ENCODE measurements at regions not wholly inside any gene's neighbourhood (a gene's known extent, or its start where the extent isn't known, plus 50 kb on each side); places are given as distances from the start of the nearest gene placed in this dataset.

DNA sequence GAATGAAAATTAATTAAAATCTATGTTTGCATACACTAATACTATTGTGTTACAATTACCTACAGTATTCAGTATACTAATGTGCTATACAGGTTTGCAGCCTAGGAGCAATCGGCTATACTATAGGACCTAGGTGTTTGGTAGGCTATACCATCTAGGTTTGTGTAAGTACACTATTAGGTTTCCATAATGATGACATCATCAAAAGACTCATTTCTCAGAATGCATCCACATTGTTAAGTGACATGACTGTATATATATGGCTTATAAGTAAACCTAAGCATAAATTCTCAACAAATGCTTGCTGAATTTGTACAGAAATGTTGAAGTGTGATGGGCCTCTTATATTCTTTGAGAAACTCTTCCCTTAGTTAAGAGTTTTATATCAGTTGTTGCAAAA is 206.5 kb upstream of the ZWINT start:
- H3K18ac ChIP-seq (ENCODE audit: low read length) = no peak overlapping the region
- H3K23ac ChIP-seq (ENCODE audit: low read length) = no peak overlapping the region
- no peak overlapping the region for H2BK12ac ChIP-seq (ENCODE audit: low read length)
- H2BK120ac ChIP-seq (ENCODE audit: insufficient read depth, low read length, poor library complexity) = no peak overlapping the region
- no peak overlapping the region for H4K91ac ChIP-seq (ENCODE audit: low read depth, low read length)
- H3K27ac ChIP-seq (ENCODE audit: low read depth, low read length) = no peak overlapping the region
- no peak overlapping the region for H2BK5ac ChIP-seq (ENCODE audit: low read depth, low read length, poor library complexity)
- peaks cover 6% of the 10 kb centered on the region for H3K9me3 ChIP-seq (ENCODE audit: insufficient read depth, low read depth, low read length)
- no peak overlapping the region for H3K4me2 ChIP-seq (ENCODE audit: low read length)
- H3K79me2 ChIP-seq (ENCODE audit: control insufficient read depth, insufficient read depth, low read length, poor library complexity) = no peaks in the 10 kb centered on the region
- H3K79me1 ChIP-seq (ENCODE audit: low read length) = no peaks in the 10 kb centered on the region
- H4K8ac ChIP-seq (ENCODE audit: low read depth, low read length) = no peak overlapping the region
- no peak overlapping the region for H2AFZ ChIP-seq (ENCODE audit: insufficient read depth, low read length, poor library complexity)
- H2AK5ac ChIP-seq (ENCODE audit: low read length) = no peak overlapping the region
- H3K4me1 ChIP-seq (ENCODE audit: control insufficient read depth in 1 of 2, insufficient read depth in 2 of 2, low read length in 2 of 2) = no peaks in the 10 kb centered on the region
- no peaks in the 10 kb centered on the region for H3K27me3 ChIP-seq (ENCODE audit: insufficient read depth, low read length)
- no peak for DNase-seq
- no peak overlapping the region for H3K4me3 ChIP-seq (ENCODE audit: low read depth, low read length)
- no peak overlapping the region for H3K14ac ChIP-seq (ENCODE audit: low read length)
- H3K36me3 ChIP-seq (ENCODE audit: control insufficient read depth in 1 of 2, insufficient read depth in 2 of 2, low read length in 2 of 2) = no peaks in the 10 kb centered on the region
- no peak overlapping the region for H3K9ac ChIP-seq (ENCODE audit: low read length)
- H3K4ac ChIP-seq (ENCODE audit: low read depth, low read length) = no peak overlapping the region
- no CpG with 5 or more reads among the region's 1 CpG for WGBS (ENCODE audit: extremely low coverage, insufficient coverage, insufficient read length)
- no peak overlapping the region for H4K12ac ChIP-seq (ENCODE audit: low read depth, low read length)

DNA sequence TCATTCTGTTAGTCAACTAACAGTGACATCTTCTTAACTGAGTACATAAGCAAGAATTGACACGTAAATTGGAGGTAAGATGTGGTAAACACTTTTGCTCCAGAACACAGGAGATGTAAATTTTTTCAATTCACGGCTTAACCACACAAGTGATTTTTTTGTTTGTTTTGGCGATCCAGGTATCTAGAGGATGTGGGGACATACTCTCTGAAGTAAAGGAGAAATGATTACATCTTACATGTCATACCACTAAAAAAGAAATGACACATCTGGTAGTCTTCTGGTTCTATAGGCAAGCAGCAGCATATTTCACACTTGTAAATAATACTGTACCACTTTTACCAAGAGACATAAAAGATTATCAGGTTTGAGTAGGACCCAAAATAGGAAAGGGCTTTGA is 200.3 kb upstream of the ZWINT start:
- Histone ChIP-seq H3K79me1 (ENCODE audit: low read length) (no peaks in the 10 kb centered on the region), H3K9ac (ENCODE audit: low read length) (no peak overlapping the region), H2BK12ac (ENCODE audit: low read length) (no peak overlapping the region), H2AK5ac (ENCODE audit: low read length) (no peak overlapping the region), H3K36me3 (ENCODE audit: control insufficient read depth in 1 of 2, insufficient read depth in 2 of 2, low read length in 2 of 2) (no peaks in the 10 kb centered on the region), H2BK5ac (ENCODE audit: low read depth, low read length, poor library complexity) (no peak overlapping the region), H3K4ac (ENCODE audit: low read depth, low read length) (no peak overlapping the region), H3K23ac (ENCODE audit: low read length) (no peak overlapping the region), H4K12ac (ENCODE audit: low read depth, low read length) (no peak overlapping the region), H4K8ac (ENCODE audit: low read depth, low read length) (no peak overlapping the region), H4K91ac (ENCODE audit: low read depth, low read length) (no peak overlapping the region), H2BK120ac (ENCODE audit: insufficient read depth, low read length, poor library complexity) (no peak overlapping the region), H2AFZ (ENCODE audit: insufficient read depth, low read length, poor library complexity) (no peak overlapping the region), H3K79me2 (ENCODE audit: control insufficient read depth, insufficient read depth, low read length, poor library complexity) (no peaks in the 10 kb centered on the region), H3K4me3 (ENCODE audit: low read depth, low read length) (no peak overlapping the region), H3K27ac (ENCODE audit: low read depth, low read length) (no peak overlapping the region), H3K18ac (ENCODE audit: low read length) (no peak overlapping the region), H3K4me1 (ENCODE audit: control insufficient read depth in 1 of 2, insufficient read depth in 2 of 2, low read length in 2 of 2) (no peaks in the 10 kb centered on the region), H3K14ac (ENCODE audit: low read length) (no peak overlapping the region), H3K9me3 (ENCODE audit: insufficient read depth, low read depth, low read length) (no peaks in the 10 kb centered on the region), H3K4me2 (ENCODE audit: low read length) (no peak overlapping the region), H3K27me3 (ENCODE audit: insufficient read depth, low read length) (no peaks in the 10 kb centered on the region)
- no peak for DNase-seq
- no CpG with 5 or more reads among the region's 3 CpGs for WGBS (ENCODE audit: extremely low coverage, insufficient coverage, insufficient read length)

DNA sequence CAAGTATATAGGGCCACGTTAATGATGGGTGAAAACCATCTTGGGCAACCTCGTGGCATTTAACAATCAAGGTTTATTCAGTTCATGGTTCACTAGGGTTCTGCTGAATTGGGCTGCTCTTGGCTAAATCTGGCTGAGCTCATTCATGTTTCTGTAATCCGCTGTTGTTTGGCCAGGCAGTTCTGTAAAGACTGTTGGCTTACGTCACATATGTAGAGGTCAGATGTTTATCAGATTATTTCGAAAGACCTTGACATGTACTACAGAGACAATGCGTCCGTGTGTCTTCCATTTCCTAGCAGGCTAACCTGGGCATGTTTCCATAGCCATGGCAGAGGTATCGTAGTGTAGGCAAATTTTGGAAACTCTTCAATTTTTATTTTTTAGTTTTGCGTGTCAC is 190.0 kb upstream of the ZWINT start:
- H4K8ac ChIP-seq (ENCODE audit: low read depth, low read length) = no peak overlapping the region

DNA sequence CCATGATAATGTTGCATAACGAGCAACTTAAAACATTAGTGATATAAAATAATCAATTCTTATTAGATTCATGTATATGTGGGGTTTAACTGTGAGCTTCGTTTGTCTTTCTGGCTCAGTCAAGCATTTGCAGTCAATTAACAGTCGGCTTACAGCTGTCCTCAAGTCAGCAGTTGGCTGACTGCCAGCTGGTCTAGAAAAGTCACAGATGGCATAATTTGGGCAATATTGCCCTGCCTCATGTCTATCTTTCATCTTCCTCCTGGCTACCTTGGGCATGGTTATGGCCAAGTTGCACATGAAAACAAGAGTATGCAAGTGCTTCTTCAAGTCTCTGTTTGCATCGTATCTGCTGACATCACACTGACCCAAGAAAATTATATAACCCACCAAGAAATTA is 186.1 kb upstream of the ZWINT start:
- Histone ChIP-seq H2BK12ac (ENCODE audit: low read length) (peak overlapping the region; percentile 89), H2BK5ac (ENCODE audit: low read depth, low read length, poor library complexity) (no peak overlapping the region), H3K4me2 (ENCODE audit: low read length) (no peak overlapping the region), H3K27ac (ENCODE audit: low read depth, low read length) (no peak overlapping the region), H3K79me2 (ENCODE audit: control insufficient read depth, insufficient read depth, low read length, poor library complexity) (no peaks in the 10 kb centered on the region), H3K18ac (ENCODE audit: low read length) (no peak overlapping the region), H4K8ac (ENCODE audit: low read depth, low read length) (peak overlapping the region; percentile 6), H2BK120ac (ENCODE audit: insufficient read depth, low read length, poor library complexity) (peak overlapping the region; percentile 52), H3K27me3 (ENCODE audit: insufficient read depth, low read length) (no peaks in the 10 kb centered on the region), H2AFZ (ENCODE audit: insufficient read depth, low read length, poor library complexity) (no peak overlapping the region), H3K9me3 (ENCODE audit: insufficient read depth, low read depth, low read length) (no peaks in the 10 kb centered on the region), H3K36me3 (ENCODE audit: control insufficient read depth in 1 of 2, insufficient read depth in 2 of 2, low read length in 2 of 2) (no peaks in the 10 kb centered on the region), H3K4ac (ENCODE audit: low read depth, low read length) (peak overlapping the region; percentile 19), H4K12ac (ENCODE audit: low read depth, low read length) (no peak overlapping the region), H3K4me1 (ENCODE audit: control insufficient read depth in 1 of 2, insufficient read depth in 2 of 2, low read length in 2 of 2) (peaks cover 3% of the 10 kb centered on the region in 2 experiments), H4K91ac (ENCODE audit: low read depth, low read length) (peak overlapping the region; percentile 88), H3K79me1 (ENCODE audit: low read length) (peaks cover 3% of the 10 kb centered on the region), H3K9ac (ENCODE audit: low read length) (no peak overlapping the region), H2AK5ac (ENCODE audit: low read length) (peak overlapping the region; percentile 49), H3K23ac (ENCODE audit: low read length) (no peak overlapping the region), H3K4me3 (ENCODE audit: low read depth, low read length) (no peak overlapping the region), H3K14ac (ENCODE audit: low read length) (no peak overlapping the region)
- no CpG with 5 or more reads among the region's 4 CpGs for WGBS (ENCODE audit: extremely low coverage, insufficient coverage, insufficient read length)
- DNase-seq = no peak

More for the DNA sequence above, 190.0 kb upstream of the ZWINT start:
- peak; percentile 10 to 75 for DNase-seq
- H3K18ac ChIP-seq (ENCODE audit: low read length) = no peak overlapping the region
- no peak overlapping the region for H3K4me2 ChIP-seq (ENCODE audit: low read length)
- peaks cover 3% of the 10 kb centered on the region in 2 experiments for H3K4me1 ChIP-seq (ENCODE audit: control insufficient read depth in 1 of 2, insufficient read depth in 2 of 2, low read length in 2 of 2)
- no peak overlapping the region for H3K27ac ChIP-seq (ENCODE audit: low read depth, low read length)
- H3K36me3 ChIP-seq (ENCODE audit: control insufficient read depth in 1 of 2, insufficient read depth in 2 of 2, low read length in 2 of 2) = no peaks in the 10 kb centered on the region
- no peak overlapping the region for H2AFZ ChIP-seq (ENCODE audit: insufficient read depth, low read length, poor library complexity)
- H2AK5ac ChIP-seq (ENCODE audit: low read length) = no peak overlapping the region
- H3K14ac ChIP-seq (ENCODE audit: low read length) = no peak overlapping the region
- no peak overlapping the region for H3K9ac ChIP-seq (ENCODE audit: low read length)
- H3K4me3 ChIP-seq (ENCODE audit: low read depth, low read length) = no peak overlapping the region
- no peak overlapping the region for H2BK5ac ChIP-seq (ENCODE audit: low read depth, low read length, poor library complexity)
- no peaks in the 10 kb centered on the region for H3K27me3 ChIP-seq (ENCODE audit: insufficient read depth, low read length)
- H2BK12ac ChIP-seq (ENCODE audit: low read length) = no peak overlapping the region
- H3K23ac ChIP-seq (ENCODE audit: low read length) = no peak overlapping the region
- no peaks in the 10 kb centered on the region for H3K79me2 ChIP-seq (ENCODE audit: control insufficient read depth, insufficient read depth, low read length, poor library complexity)
- peaks cover 3% of the 10 kb centered on the region for H3K79me1 ChIP-seq (ENCODE audit: low read length)
- H2BK120ac ChIP-seq (ENCODE audit: insufficient read depth, low read length, poor library complexity) = no peak overlapping the region
- H4K91ac ChIP-seq (ENCODE audit: low read depth, low read length) = no peak overlapping the region
- no peak overlapping the region for H3K4ac ChIP-seq (ENCODE audit: low read depth, low read length)
- H3K9me3 ChIP-seq (ENCODE audit: insufficient read depth, low read depth, low read length) = no peaks in the 10 kb centered on the region
- no CpG with 5 or more reads among the region's 9 CpGs for WGBS (ENCODE audit: extremely low coverage, insufficient coverage, insufficient read length)
- no peak overlapping the region for H4K12ac ChIP-seq (ENCODE audit: low read depth, low read length)

Measured in trophoblast cell (in vitro differentiated cells and primary cell).